K562 (cell line): ENCODE measurements at regions not wholly inside any gene's neighbourhood (a gene's known extent, or its start where the extent isn't known, plus 50 kb on each side); places are given as distances from the start of the nearest gene placed in this dataset.

Experiments
- ATF2 ChIP-seq: sonication (generic); formaldehyde crosslinking; IDR thresholded peaks from 2 replicates; pipeline ENCODE4 v1.8.1; 2022; ENCODE audit warnings: missing genetic modification reagents
- EZH2 ChIP-seq: IDR thresholded peaks from 2 replicates; pipeline ENCODE4 v1.6.1; 2012; ENCODE audit warnings: low read depth, mild to moderate bottlenecking, inconsistent platforms, low read length, borderline replicate concordance
- ZBTB1 ChIP-seq: sonication (generic); formaldehyde crosslinking; IDR thresholded peaks from 2 replicates; pipeline ENCODE4 v1.8.1; 2023; ENCODE audit warnings: missing genetic modification reagents, low read depth, mild to moderate bottlenecking, borderline replicate concordance

GRCh38 chr9:89915187-89915586 is 310.4 kb downstream of the GADD45G start:
- TF ChIP-seq ZBTB1 (no peak), EZH2 (no peak), ATF2 (CRISPR knock-in tag) (no peak)
